Stimulated activated CD4-positive, alpha-beta T cell treated with anti-CD3 and anti-CD28 coated beads, Interleukin-2, amount 100 ng/mL, for 4 hours (primary cell): ENCODE measurements at regions not wholly inside any gene's neighbourhood (a gene's known extent, or its start where the extent isn't known, plus 50 kb on each side); places are given as distances from the start of the nearest gene placed in this dataset.
"Not testable (repeated sequence)": the region's sequence is repeated elsewhere in the genome, so short reads cannot be mapped to it uniquely, and the experiment has no call there.

Experiments
- DNase-seq: peaks from one replicate; pipeline ENCODE4 v3.0.0-alpha.2; 2020; ENCODE audit warnings: low read depth

- no peak for DNase-seq
Observed at GRCh38 chr2:64795024-64795592, 141.4 kb upstream of the SERTAD2 start.

- no peak for DNase-seq
Observed at GRCh38 chr2:64796926-64797325, 143.2 kb upstream of the SERTAD2 start.

- DNase-seq = no peak
Observed at GRCh38 chr2:64797881-64798575, 144.3 kb upstream of the SERTAD2 start.

- no peak for DNase-seq
Observed at GRCh38 chr2:64799592-64800252, 146.0 kb upstream of the SERTAD2 start.

GRCh38 chr2:64803776-64804175 lies 150.1 kb upstream of the SERTAD2 start:
- no peak for DNase-seq

GRCh38 chr2:64804651-64805050 lies 150.9 kb upstream of the SERTAD2 start:
- no peak for DNase-seq

- DNase-seq = peak; percentile 33
Observed at GRCh38 chr2:64807417-64807816, 153.7 kb upstream of the SERTAD2 start.

- no peak for DNase-seq
Observed at GRCh38 chr2:64808092-64808491, 154.4 kb upstream of the SERTAD2 start.

GRCh38 chr2:64808754-64809153 lies 155.0 kb upstream of the SERTAD2 start:
- no peak for DNase-seq

GRCh38 chr2:64809216-64809615 lies 155.5 kb upstream of the SERTAD2 start:
- DNase-seq = no peak

- no peak for DNase-seq
Observed at GRCh38 chr2:64812285-64812684, 158.6 kb upstream of the SERTAD2 start.

- DNase-seq = no peak
Observed at GRCh38 chr2:64814007-64814406, 160.3 kb upstream of the SERTAD2 start.

GRCh38 chr2:64816526-64816925 lies 162.8 kb upstream of the SERTAD2 start:
- DNase-seq = not testable (repeated sequence)

GRCh38 chr2:64817453-64817852 lies 163.7 kb upstream of the SERTAD2 start:
- no peak for DNase-seq

GRCh38 chr2:64818664-64819060 lies 164.9 kb upstream of the SERTAD2 start:
- no peak for DNase-seq

GRCh38 chr2:64819361-64819760 lies 165.6 kb upstream of the SERTAD2 start:
- no peak for DNase-seq

- DNase-seq = peak; percentile 56
Observed at GRCh38 chr2:64819774-64820688, 166.3 kb upstream of the SERTAD2 start.

- no peak for DNase-seq
Observed at GRCh38 chr2:64820901-64821300, 167.2 kb upstream of the SERTAD2 start.

GRCh38 chr2:64823794-64824193 lies 165.4 kb upstream of the SLC1A4 start:
- no peak for DNase-seq

GRCh38 chr2:64825831-64826491 lies 163.2 kb upstream of the SLC1A4 start:
- DNase-seq = no peak

- DNase-seq = no peak
Observed at GRCh38 chr2:64826703-64827102, 162.5 kb upstream of the SLC1A4 start.

- no peak for DNase-seq
Observed at GRCh38 chr2:64828261-64828660, 160.9 kb upstream of the SLC1A4 start.
